B cell (primary cell): ENCODE measurements at regions not wholly inside any gene's neighbourhood (a gene's known extent, or its start where the extent isn't known, plus 50 kb on each side); places are given as distances from the start of the nearest gene placed in this dataset.

Experiments used
- ATAC-seq: fragments of 200-7000 bp; cut with Tn5 transposase; one replicate; pipeline ENCODE4 v1.10.0; 2021; ENCODE audit warnings: low read depth, mild to moderate bottlenecking, moderate number of reproducible peaks, moderate library complexity
- CTCF ChIA-PET: fragments of 350-600 bp; sonication (Branson Sonifier 250); formaldehyde crosslinking; loops from one replicate; lab custom pipeline; 2021; ENCODE audit warnings: antibody characterized with exemption, inconsistent platforms; lab: Charles Lee
- POLR2A ChIA-PET: fragments of 350-600 bp; sonication (Branson Sonifier 250); formaldehyde crosslinking; loops from one replicate; lab custom pipeline; 2021; ENCODE audit warnings: antibody characterized with exemption; lab: Charles Lee
- DNase-seq: peaks from one replicate; pipeline ENCODE4 v3.0.0; 2013
- H2AFZ ChIP-seq: 2 replicates; pipeline ENCODE4 v1.6.1; 2012; ENCODE audit warnings: mild to moderate bottlenecking, low read depth, low read length; ENCODE audit not compliant: insufficient read depth, poor library complexity, severe bottlenecking
- H3K27ac ChIP-seq, 2 donors: 1 replicate in 1 of 2; 2 replicates in 1 of 2; pipeline ENCODE4 v1.5.1; 2012 to 2013; ENCODE audit warnings: low read length in 2 of 2, mild to moderate bottlenecking in 2 of 2, moderate library complexity in 1 of 2
- H3K27me3 ChIP-seq, 4 experiments: fragments of 200-600 bp in 1 of 4; sonication (generic) in 1 of 4; replicated peaks in 1 of 4; 1 replicate in 2 of 4; 2 replicates in 2 of 4; pipeline versions ENCODE4 v1.6.1 to v1.7.0; 2013 to 2016; ENCODE audit warnings: low read length in 3 of 4, mild to moderate bottlenecking in 2 of 4, mixed read lengths in 1 of 4, moderate library complexity in 1 of 4; ENCODE audit not compliant: insufficient read depth in 4 of 4, control insufficient read depth in 3 of 4; ENCODE audit errors: control extremely low read depth in 1 of 4
- H3K36me3 ChIP-seq, 2 experiments: replicated peaks in 1 of 2; 1 replicate in 1 of 2; 2 replicates in 1 of 2; pipeline versions ENCODE4 v1.6.1 to v1.7.1; 2013; ENCODE audit warnings: low read length in 1 of 2; ENCODE audit not compliant: insufficient read depth in 2 of 2, control insufficient read depth in 1 of 2; ENCODE audit errors: control extremely low read depth in 1 of 2, extremely low read depth in 1 of 2
- H3K4me1 ChIP-seq, 2 donors: fragments of 200-600 bp in 1 of 2; sonication (generic) in 1 of 2; 1 replicate in 1 of 2; 2 replicates in 1 of 2; pipeline versions ENCODE4 v1.5.1 to v1.6.1; 2013 to 2017; ENCODE audit warnings: low read length in 2 of 2; ENCODE audit not compliant: control insufficient read depth in 2 of 2, insufficient read depth in 2 of 2
- H3K4me2 ChIP-seq: replicated peaks from 2 replicates; pipeline ENCODE3; 2012; ENCODE audit warnings: mild to moderate bottlenecking, low read depth, low read length; ENCODE audit not compliant: poor library complexity, severe bottlenecking
- H3K4me3 ChIP-seq, 5 experiments: fragments of 200-600 bp in 1 of 5; sonication (generic) in 1 of 5; 1 replicate in 3 of 5; 2 replicates in 2 of 5; pipeline versions ENCODE4 v1.5.1 to v1.7.0; 2011 to 2016; ENCODE audit warnings: low read length in 4 of 5, mild to moderate bottlenecking in 4 of 5, low read depth in 2 of 5, control low read depth in 1 of 5, moderate library complexity in 1 of 5; ENCODE audit not compliant: insufficient read depth in 1 of 5; ENCODE audit errors: control extremely low read depth in 1 of 5, extremely low read depth in 1 of 5
- H3K79me2 ChIP-seq: fragments of 200-600 bp; sonication (generic); one replicate; pipeline ENCODE4 v1.6.0; 2016; ENCODE audit warnings: low read length; ENCODE audit not compliant: control insufficient read depth, insufficient read depth
- H3K9ac ChIP-seq: fragments of 200-600 bp; sonication (generic); 2 replicates; pipeline ENCODE4 v1.6.1; 2017; ENCODE audit warnings: mild to moderate bottlenecking, low read length, moderate library complexity
- H3K9me3 ChIP-seq, 3 donors: one replicate each; pipeline versions ENCODE4 v1.6.1 to v1.7.1; 2013; ENCODE audit warnings: low read length in 2 of 3; ENCODE audit not compliant: control insufficient read depth in 2 of 3, insufficient read depth in 1 of 3; ENCODE audit errors: control extremely low read depth in 1 of 3
- H4K20me1 ChIP-seq: 2 replicates; pipeline ENCODE4 v1.6.0; 2012; ENCODE audit warnings: mild to moderate bottlenecking, low read length; ENCODE audit not compliant: insufficient read depth, control insufficient read depth, poor library complexity, severe bottlenecking
- H3K27ac Mint-ChIP-seq: one replicate; pipeline ENCODE4 v1.8.0; 2021; ENCODE audit warnings: mixed read lengths
- H3K27me3 Mint-ChIP-seq: one replicate; pipeline ENCODE4 v1.8.0; 2021; ENCODE audit warnings: mixed read lengths
- H3K4me1 Mint-ChIP-seq: one replicate; pipeline ENCODE4 v1.8.0; 2021; ENCODE audit warnings: mixed read lengths
- H3K4me3 Mint-ChIP-seq: one replicate; pipeline ENCODE4 v1.8.0; 2021; ENCODE audit warnings: mixed read lengths
- H3K9me3 Mint-ChIP-seq: one replicate; pipeline ENCODE4 v1.8.0; 2022; ENCODE audit warnings: mixed read lengths; ENCODE audit not compliant: insufficient read depth
- EZH2 ChIP-seq: IDR thresholded peaks from 2 replicates; pipeline ENCODE4 v1.6.1; 2012; ENCODE audit warnings: borderline replicate concordance, low read depth, mild to moderate bottlenecking, moderate library complexity, low read length; ENCODE audit not compliant: insufficient read depth, poor library complexity, severe bottlenecking
- WGBS: methylation state at CpG from one replicate; pipeline ENCODE4 v1.1.5; 2013; ENCODE audit warnings: missing lambda C conversion rate; ENCODE audit not compliant: insufficient coverage; 5-methylcytosine and 5-hydroxymethylcytosine counted together
- intact Hi-C: fragments of 100-400 bp; cut with micrococcal nuclease; formaldehyde crosslinking; loops from one replicate; pipeline ENCODE4 v1.10.0; 2022
- TF ChIP-seq, protein P1 (sequence below): fragments of 200-600 bp; IDR thresholded peaks from one replicate; pipeline ENCODE4 v1.8.0; 2022; ENCODE audit warnings: antibody characterized with exemption, mild to moderate bottlenecking

DNA sequence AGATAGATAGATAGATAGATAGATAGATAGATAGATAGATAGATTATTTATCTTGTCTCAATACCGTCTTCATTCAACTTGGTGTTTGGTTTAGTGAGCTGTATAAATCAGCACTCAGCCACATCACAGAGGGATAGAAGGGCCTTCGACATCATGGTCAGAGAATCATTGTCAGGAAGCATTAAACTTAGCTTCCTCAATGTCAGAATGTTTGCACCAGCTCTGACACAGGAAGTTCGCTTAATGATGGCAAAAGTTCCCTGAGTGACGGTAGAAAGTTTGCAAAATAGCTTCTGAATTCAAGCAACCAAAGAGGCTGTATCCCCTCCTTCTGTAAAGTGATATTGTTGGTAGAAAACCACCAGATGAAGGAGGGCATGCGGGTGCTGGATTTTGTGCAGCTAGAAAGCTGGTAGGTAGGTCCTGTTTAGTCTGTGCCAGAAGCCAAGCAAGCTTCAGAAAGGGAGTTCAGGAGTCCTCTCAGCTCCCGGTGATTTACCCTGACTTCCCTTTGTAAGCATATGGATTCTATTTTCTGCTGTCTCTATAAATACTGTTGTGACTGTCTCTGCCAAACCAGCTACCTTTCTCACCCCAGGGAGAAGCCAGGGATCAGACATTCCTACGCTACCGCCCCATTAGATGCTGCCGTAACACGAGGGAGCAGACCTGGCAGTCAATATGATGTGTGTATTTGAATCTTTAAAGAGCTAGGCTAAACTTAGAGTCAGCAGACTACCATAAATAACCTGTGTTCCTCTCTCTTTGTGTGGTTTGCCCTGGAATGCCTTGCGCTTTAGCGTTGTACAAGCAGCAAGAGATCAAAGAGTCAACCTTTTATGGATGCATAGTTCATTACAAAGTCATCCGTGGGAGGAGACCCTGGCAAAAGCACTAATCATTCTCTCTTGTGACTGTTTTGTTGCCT lies 200.5 kb upstream of the KIAA1217 start:
- Histone ChIP-seq H3K9me3 (no peaks in the 10 kb centered on the region), H4K20me1 (no peaks in the 10 kb centered on the region), H3K27ac (no peak overlapping the region), H3K9ac (no peak overlapping the region), H3K36me3 (no peaks in the 10 kb centered on the region), H3K4me2 (no peak overlapping the region), H3K4me1 (no peaks in the 10 kb centered on the region), H3K79me2 (no peaks in the 10 kb centered on the region), H3K27me3 (no peaks in the 10 kb centered on the region), H3K4me3 (no peak overlapping the region), H2AFZ (no peak overlapping the region)
- DNase-seq = no peak
- H3K4me1 Mint-ChIP-seq = no peaks in the 10 kb centered on the region
- no peak overlapping the region for H3K27ac Mint-ChIP-seq
- no peak overlapping the region for H3K4me3 Mint-ChIP-seq
- intact Hi-C loops = no loop called here
- no peak for ATAC-seq
- POLR2A ChIA-PET = no interaction called here
- CTCF ChIA-PET = no interaction called here
- peaks cover 8% of the 10 kb centered on the region for H3K27me3 Mint-ChIP-seq
- TF ChIP-seq, protein P1, sequence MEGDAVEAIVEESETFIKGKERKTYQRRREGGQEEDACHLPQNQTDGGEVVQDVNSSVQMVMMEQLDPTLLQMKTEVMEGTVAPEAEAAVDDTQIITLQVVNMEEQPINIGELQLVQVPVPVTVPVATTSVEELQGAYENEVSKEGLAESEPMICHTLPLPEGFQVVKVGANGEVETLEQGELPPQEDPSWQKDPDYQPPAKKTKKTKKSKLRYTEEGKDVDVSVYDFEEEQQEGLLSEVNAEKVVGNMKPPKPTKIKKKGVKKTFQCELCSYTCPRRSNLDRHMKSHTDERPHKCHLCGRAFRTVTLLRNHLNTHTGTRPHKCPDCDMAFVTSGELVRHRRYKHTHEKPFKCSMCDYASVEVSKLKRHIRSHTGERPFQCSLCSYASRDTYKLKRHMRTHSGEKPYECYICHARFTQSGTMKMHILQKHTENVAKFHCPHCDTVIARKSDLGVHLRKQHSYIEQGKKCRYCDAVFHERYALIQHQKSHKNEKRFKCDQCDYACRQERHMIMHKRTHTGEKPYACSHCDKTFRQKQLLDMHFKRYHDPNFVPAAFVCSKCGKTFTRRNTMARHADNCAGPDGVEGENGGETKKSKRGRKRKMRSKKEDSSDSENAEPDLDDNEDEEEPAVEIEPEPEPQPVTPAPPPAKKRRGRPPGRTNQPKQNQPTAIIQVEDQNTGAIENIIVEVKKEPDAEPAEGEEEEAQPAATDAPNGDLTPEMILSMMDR = no peak
- no peak for TF ChIP-seq EZH2
- peaks cover 2% of the 10 kb centered on the region for H3K9me3 Mint-ChIP-seq
- WGBS = 46% methylated on average over 4 of the region's 13 CpGs

GRCh38 chr10:24009115-24009514 lies 199.8 kb upstream of the KIAA1217 start:
- POLR2A ChIA-PET = no interaction called here
- Histone ChIP-seq H3K9me3 (no peaks in the 10 kb centered on the region), H3K79me2 (no peaks in the 10 kb centered on the region), H3K4me3 (no peak overlapping the region), H3K36me3 (no peaks in the 10 kb centered on the region), H3K9ac (no peak overlapping the region), H3K4me2 (no peak overlapping the region), H2AFZ (no peak overlapping the region), H3K27ac (no peak overlapping the region), H3K4me1 (no peaks in the 10 kb centered on the region), H4K20me1 (no peaks in the 10 kb centered on the region), H3K27me3 (no peaks in the 10 kb centered on the region)
- intact Hi-C loops = no loop called here
- Mint-ChIP-seq H3K27ac (no peak overlapping the region), H3K4me3 (no peak overlapping the region), H3K9me3 (peaks cover 2% of the 10 kb centered on the region), H3K27me3 (peaks cover 8% of the 10 kb centered on the region), H3K4me1 (no peaks in the 10 kb centered on the region)
- CTCF ChIA-PET = no interaction called here
- TF ChIP-seq EZH2 = no peak
- TF ChIP-seq, protein P1 = no peak
- no CpG with 5 or more reads among the region's 2 CpGs for WGBS
- DNase-seq = no peak
- no peak for ATAC-seq
